ENCODE measurements at regions not wholly inside any gene's neighbourhood (a gene's known extent, or its start where the extent isn't known, plus 50 kb on each side); places are given as distances from the start of the nearest gene placed in this dataset.

GRCh38 chr15:69962561-69962960 is 135.2 kb downstream of the TLE3 start:
- no peak for DNase-seq
- no peaks in the 10 kb centered on the region for H3K4me1 ChIP-seq
- H3K27ac ChIP-seq: no peak overlapping the region
- H3K36me3 ChIP-seq: no peaks in the 10 kb centered on the region
- H3K4me3 ChIP-seq: no peak overlapping the region
- no peak for ATAC-seq
- 86 to 88% methylated on average over 1 of the region's 1 CpG for WGBS, 2 donors
- intact Hi-C loops (cut with DNase I): loop anchor here in 1 of 10 donors (10.0 kb wide), 1 partner anchor 62 kb away; no protein-coding TSS in a partner anchor
- TF ChIP-seq CTCF (IDR thresholded peaks at IDR 0.05): no peak
- no peaks in the 10 kb centered on the region for H3K9me3 ChIP-seq
- peaks cover 0 to 11% (median 0%) of the 10 kb centered on the region in 7 donors for H3K27me3 ChIP-seq

- Histone ChIP-seq H3K36me3 (no peaks in the 10 kb centered on the region), H3K4me3 (no peak overlapping the region), H3K27ac (no peak overlapping the region), H3K4me1 (no peaks in the 10 kb centered on the region), H3K27me3 (peaks cover 0 to 19% (median 0%) of the 10 kb centered on the region in 7 donors), H3K9me3 (no peaks in the 10 kb centered on the region)
- DNase-seq (no peak), ATAC-seq (no peak)
- TF ChIP-seq CTCF (IDR thresholded peaks at IDR 0.05): no peak
- intact Hi-C loops (cut with DNase I): loop anchor here in 1 of 10 donors (10.0 kb wide), 1 partner anchor 61 kb away; no protein-coding TSS in a partner anchor
Measured at GRCh38 chr15:69963385-69963784, 134.3 kb downstream of the TLE3 start.

- H3K27me3 ChIP-seq: peaks cover 0 to 47% (median 24%) of the 10 kb centered on the region in 7 donors
- TF ChIP-seq CTCF (IDR thresholded peaks at IDR 0.05): no peak
- no peaks in the 10 kb centered on the region for H3K4me1 ChIP-seq
- peaks cover 0 to 3% (median 0%) of the 10 kb centered on the region in 11 donors for H3K9me3 ChIP-seq
- H3K27ac ChIP-seq: no peak overlapping the region
- no peak overlapping the region for H3K4me3 ChIP-seq
- ATAC-seq: no peak
- DNase-seq: no peak
- no peaks in the 10 kb centered on the region for H3K36me3 ChIP-seq
- whole genome bisulfite sequencing, 2 donors: 72 to 75% methylated on average over 2 of the region's 2 CpGs
- intact Hi-C loops (cut with DNase I): loop anchor here in 2 of 10 donors (5.0 to 10.0 kb wide), 2 partner anchors 57 to 294 kb away; no protein-coding TSS in a partner anchor
Measured at GRCh38 chr15:69971771-69972170, 125.9 kb downstream of the TLE3 start.

DNA sequence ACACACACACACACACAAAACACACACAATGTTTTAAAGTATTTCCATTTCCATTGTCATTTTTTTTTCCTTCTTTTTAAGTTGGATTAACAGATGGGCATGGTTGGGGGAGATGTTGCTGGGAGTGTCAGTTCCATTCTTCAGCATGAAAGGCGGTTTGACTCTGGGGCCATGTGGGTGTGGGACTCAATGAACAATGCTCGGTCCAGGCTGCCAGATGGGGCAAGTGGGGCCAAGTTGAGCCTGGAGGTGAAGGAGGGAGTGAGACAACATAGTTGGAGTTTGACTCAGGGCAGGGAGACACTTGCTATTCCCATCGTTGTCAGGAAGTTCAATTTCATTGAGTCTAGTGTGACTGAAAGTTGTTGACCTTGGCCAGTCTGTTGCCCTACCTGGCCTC is 125.3 kb downstream of the TLE3 start:
- DNase-seq (no peak), ATAC-seq (no peak)
- H3K4me1 ChIP-seq: no peaks in the 10 kb centered on the region
- intact Hi-C loops (cut with DNase I): loop anchor here in 2 of 10 donors (5.0 to 10.0 kb wide), 2 partner anchors 58 to 295 kb away; no protein-coding TSS in a partner anchor
- TF ChIP-seq CTCF (IDR thresholded peaks at IDR 0.05): no peak
- no peak overlapping the region for H3K4me3 ChIP-seq
- no peaks in the 10 kb centered on the region for H3K36me3 ChIP-seq
- no peak overlapping the region for H3K27ac ChIP-seq
- peaks cover 0 to 6% (median 0%) of the 10 kb centered on the region in 11 donors for H3K9me3 ChIP-seq
- H3K27me3 ChIP-seq: peaks cover 0 to 47% (median 24%) of the 10 kb centered on the region in 7 donors
- WGBS, 2 donors: 72 to 77% methylated on average over 3 of the region's 3 CpGs

Measured in heart right ventricle (tissue), 16 donors.